Neural cell (in vitro differentiated cells): ENCODE measurements at regions not wholly inside any gene's neighbourhood (a gene's known extent, or its start where the extent isn't known, plus 50 kb on each side); places are given as distances from the start of the nearest gene placed in this dataset.

ENCODE experiments used
- MXI1 ChIP-seq: fragments of 450-650 bp; conservative IDR thresholded peaks from 2 replicates; pipeline ENCODE4 v1.6.1; 2014; ENCODE audit warnings: antibody characterized with exemption, mild to moderate bottlenecking; ENCODE audit not compliant: poor library complexity, severe bottlenecking
- POLR2AphosphoS5 ChIP-seq: IDR thresholded peaks from 2 replicates; pipeline ENCODE4 v1.6.1; 2012
- SMC3 ChIP-seq: fragments of 450-650 bp; conservative IDR thresholded peaks from 2 replicates; pipeline ENCODE4 v1.6.1; 2014; ENCODE audit warnings: antibody characterized with exemption, mild to moderate bottlenecking, moderate library complexity; ENCODE audit not compliant: poor library complexity
- TF ChIP-seq, protein P1 (sequence below): IDR thresholded peaks from 2 replicates; pipeline ENCODE4 v1.6.1; 2012; ENCODE audit warnings: borderline replicate concordance
- TF ChIP-seq, protein P2 (sequence below): fragments of 450-650 bp; IDR thresholded peaks from 2 replicates; pipeline ENCODE4 v1.5.1; 2014; ENCODE audit warnings: antibody characterized with exemption, mild to moderate bottlenecking, moderate library complexity; ENCODE audit not compliant: poor library complexity, severe bottlenecking

DNA sequence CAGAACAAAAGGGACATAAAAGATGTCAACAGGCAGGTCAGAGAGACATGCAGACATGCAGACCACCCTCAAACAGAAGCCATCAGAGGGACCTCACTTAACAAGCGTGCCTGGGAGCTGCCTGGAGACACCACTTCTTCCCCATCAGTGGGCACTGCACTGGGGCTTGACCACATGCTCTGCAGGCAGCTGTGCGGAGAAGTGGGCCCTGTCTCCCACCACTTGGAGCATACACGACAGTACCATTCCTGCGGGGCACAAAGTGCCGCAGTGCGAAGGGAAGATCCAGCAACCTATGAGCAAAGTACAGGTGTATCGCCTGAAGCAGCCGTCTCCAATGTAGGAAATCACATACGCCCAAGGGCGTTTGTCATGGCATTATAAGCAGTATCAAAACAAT, 150.5 kb upstream of the FOXD4L5 start:
- TF ChIP-seq SMC3 (no peak), MXI1 (no peak), POLR2AphosphoS5 (no peak)
- TF ChIP-seq, protein P1, sequence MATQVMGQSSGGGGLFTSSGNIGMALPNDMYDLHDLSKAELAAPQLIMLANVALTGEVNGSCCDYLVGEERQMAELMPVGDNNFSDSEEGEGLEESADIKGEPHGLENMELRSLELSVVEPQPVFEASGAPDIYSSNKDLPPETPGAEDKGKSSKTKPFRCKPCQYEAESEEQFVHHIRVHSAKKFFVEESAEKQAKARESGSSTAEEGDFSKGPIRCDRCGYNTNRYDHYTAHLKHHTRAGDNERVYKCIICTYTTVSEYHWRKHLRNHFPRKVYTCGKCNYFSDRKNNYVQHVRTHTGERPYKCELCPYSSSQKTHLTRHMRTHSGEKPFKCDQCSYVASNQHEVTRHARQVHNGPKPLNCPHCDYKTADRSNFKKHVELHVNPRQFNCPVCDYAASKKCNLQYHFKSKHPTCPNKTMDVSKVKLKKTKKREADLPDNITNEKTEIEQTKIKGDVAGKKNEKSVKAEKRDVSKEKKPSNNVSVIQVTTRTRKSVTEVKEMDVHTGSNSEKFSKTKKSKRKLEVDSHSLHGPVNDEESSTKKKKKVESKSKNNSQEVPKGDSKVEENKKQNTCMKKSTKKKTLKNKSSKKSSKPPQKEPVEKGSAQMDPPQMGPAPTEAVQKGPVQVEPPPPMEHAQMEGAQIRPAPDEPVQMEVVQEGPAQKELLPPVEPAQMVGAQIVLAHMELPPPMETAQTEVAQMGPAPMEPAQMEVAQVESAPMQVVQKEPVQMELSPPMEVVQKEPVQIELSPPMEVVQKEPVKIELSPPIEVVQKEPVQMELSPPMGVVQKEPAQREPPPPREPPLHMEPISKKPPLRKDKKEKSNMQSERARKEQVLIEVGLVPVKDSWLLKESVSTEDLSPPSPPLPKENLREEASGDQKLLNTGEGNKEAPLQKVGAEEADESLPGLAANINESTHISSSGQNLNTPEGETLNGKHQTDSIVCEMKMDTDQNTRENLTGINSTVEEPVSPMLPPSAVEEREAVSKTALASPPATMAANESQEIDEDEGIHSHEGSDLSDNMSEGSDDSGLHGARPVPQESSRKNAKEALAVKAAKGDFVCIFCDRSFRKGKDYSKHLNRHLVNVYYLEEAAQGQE = no peak
- TF ChIP-seq, protein P2, sequence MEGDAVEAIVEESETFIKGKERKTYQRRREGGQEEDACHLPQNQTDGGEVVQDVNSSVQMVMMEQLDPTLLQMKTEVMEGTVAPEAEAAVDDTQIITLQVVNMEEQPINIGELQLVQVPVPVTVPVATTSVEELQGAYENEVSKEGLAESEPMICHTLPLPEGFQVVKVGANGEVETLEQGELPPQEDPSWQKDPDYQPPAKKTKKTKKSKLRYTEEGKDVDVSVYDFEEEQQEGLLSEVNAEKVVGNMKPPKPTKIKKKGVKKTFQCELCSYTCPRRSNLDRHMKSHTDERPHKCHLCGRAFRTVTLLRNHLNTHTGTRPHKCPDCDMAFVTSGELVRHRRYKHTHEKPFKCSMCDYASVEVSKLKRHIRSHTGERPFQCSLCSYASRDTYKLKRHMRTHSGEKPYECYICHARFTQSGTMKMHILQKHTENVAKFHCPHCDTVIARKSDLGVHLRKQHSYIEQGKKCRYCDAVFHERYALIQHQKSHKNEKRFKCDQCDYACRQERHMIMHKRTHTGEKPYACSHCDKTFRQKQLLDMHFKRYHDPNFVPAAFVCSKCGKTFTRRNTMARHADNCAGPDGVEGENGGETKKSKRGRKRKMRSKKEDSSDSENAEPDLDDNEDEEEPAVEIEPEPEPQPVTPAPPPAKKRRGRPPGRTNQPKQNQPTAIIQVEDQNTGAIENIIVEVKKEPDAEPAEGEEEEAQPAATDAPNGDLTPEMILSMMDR = no peak
